Lung (tissue), 11 donors: ENCODE measurements at regions not wholly inside any gene's neighbourhood (a gene's known extent, or its start where the extent isn't known, plus 50 kb on each side); places are given as distances from the start of the nearest gene placed in this dataset.

ENCODE experiments used
- ATAC-seq: fragments of 200-7000 bp; cut with Tn5 transposase; one replicate; pipeline ENCODE4 v1.9.1; 2020; ENCODE audit warnings: moderate number of reproducible peaks; ENCODE audit not compliant: insufficient read depth, low FRiP score
- DNase-seq, 3 donors: peaks; one replicate each; pipeline ENCODE4 v3.0.0-alpha.2; 2013 to 2017
- H3K27ac ChIP-seq, 2 donors: one replicate each; pipeline ENCODE4 v1.5.1; 2013; ENCODE audit warnings: mild to moderate bottlenecking in 2 of 2, moderate library complexity in 2 of 2, control low read depth in 1 of 2, inconsistent platforms in 1 of 2, low read depth in 1 of 2, low read length in 1 of 2
- H3K27me3 ChIP-seq, 3 donors: one replicate each; pipeline ENCODE4 v1.5.1; 2013; ENCODE audit warnings: low read length in 2 of 3; ENCODE audit not compliant: control insufficient read depth in 3 of 3, insufficient read depth in 3 of 3
- H3K36me3 ChIP-seq, 4 donors: one replicate each; pipeline ENCODE4 v1.5.1; 2013; ENCODE audit warnings: low read length in 4 of 4, mild to moderate bottlenecking in 1 of 4, moderate library complexity in 1 of 4; ENCODE audit not compliant: control insufficient read depth in 4 of 4, insufficient read depth in 4 of 4
- H3K4me1 ChIP-seq, 5 donors: one replicate each; pipeline ENCODE4 v1.5.1; 2013; ENCODE audit warnings: low read length in 5 of 5, mild to moderate bottlenecking in 2 of 5, moderate library complexity in 1 of 5; ENCODE audit not compliant: control insufficient read depth in 5 of 5, insufficient read depth in 5 of 5
- H3K4me3 ChIP-seq: one replicate; pipeline ENCODE4 v1.5.1; 2013; ENCODE audit warnings: mild to moderate bottlenecking, control low read depth, moderate library complexity
- H3K9ac ChIP-seq, 2 donors: one replicate each; pipeline ENCODE4 v1.5.1; 2013; ENCODE audit warnings: low read length in 2 of 2, control low read depth in 1 of 2; ENCODE audit not compliant: insufficient read depth in 1 of 2
- H3K9me3 ChIP-seq, 4 donors: one replicate each; pipeline ENCODE4 v1.5.1; 2013; ENCODE audit warnings: low read length in 3 of 4, mild to moderate bottlenecking in 1 of 4, moderate library complexity in 1 of 4; ENCODE audit not compliant: control insufficient read depth in 4 of 4, insufficient read depth in 3 of 4
- WGBS, 2 donors: extraction: QIAGEN DNeasy Blood & Tissue Kit; methylation state at CpG; one replicate each; pipeline ENCODE4 v1.1.7; 2013; 5-methylcytosine and 5-hydroxymethylcytosine counted together
- TF ChIP-seq, protein P1 (sequence below): IDR thresholded peaks from 2 replicates; pipeline ENCODE4 v1.5.1; 2012; ENCODE audit warnings: mild to moderate bottlenecking; ENCODE audit errors: control extremely low read depth, extremely low read depth
- donor health status: control.
- donor health status: control.
- donor health status: Bipolar disorder and iron deficiency.
- donor health status: healthy.
- donor health status: DM: yes; HTN: yes; CAD: no.

GRCh38 chr3:145183261-145183660 lies 977.7 kb downstream of the PLOD2 start:
- TF ChIP-seq, protein P1, sequence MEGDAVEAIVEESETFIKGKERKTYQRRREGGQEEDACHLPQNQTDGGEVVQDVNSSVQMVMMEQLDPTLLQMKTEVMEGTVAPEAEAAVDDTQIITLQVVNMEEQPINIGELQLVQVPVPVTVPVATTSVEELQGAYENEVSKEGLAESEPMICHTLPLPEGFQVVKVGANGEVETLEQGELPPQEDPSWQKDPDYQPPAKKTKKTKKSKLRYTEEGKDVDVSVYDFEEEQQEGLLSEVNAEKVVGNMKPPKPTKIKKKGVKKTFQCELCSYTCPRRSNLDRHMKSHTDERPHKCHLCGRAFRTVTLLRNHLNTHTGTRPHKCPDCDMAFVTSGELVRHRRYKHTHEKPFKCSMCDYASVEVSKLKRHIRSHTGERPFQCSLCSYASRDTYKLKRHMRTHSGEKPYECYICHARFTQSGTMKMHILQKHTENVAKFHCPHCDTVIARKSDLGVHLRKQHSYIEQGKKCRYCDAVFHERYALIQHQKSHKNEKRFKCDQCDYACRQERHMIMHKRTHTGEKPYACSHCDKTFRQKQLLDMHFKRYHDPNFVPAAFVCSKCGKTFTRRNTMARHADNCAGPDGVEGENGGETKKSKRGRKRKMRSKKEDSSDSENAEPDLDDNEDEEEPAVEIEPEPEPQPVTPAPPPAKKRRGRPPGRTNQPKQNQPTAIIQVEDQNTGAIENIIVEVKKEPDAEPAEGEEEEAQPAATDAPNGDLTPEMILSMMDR, result no peak
- no peaks in the 10 kb centered on the region for H3K36me3 ChIP-seq
- H3K9ac ChIP-seq, result no peak overlapping the region
- no peak for ATAC-seq
- H3K27ac ChIP-seq, result no peak overlapping the region
- no peaks in the 10 kb centered on the region for H3K9me3 ChIP-seq
- peak in 2 of 3 donors; percentile 22 to 27 for DNase-seq
- H3K27me3 ChIP-seq, result no peaks in the 10 kb centered on the region
- no peak overlapping the region for H3K4me3 ChIP-seq
- H3K4me1 ChIP-seq, result peaks cover 0 to 10% (median 0%) of the 10 kb centered on the region in 5 donors
- 42 to 52% methylated on average over 3 of the region's 3 CpGs for WGBS, 2 donors

GRCh38 chr3:145188079-145188770 lies 972.8 kb downstream of the PLOD2 start:
- TF ChIP-seq, protein P1, result no peak
- 88 to 89% methylated on average over 2 of the region's 2 CpGs for WGBS, 2 donors

DNA sequence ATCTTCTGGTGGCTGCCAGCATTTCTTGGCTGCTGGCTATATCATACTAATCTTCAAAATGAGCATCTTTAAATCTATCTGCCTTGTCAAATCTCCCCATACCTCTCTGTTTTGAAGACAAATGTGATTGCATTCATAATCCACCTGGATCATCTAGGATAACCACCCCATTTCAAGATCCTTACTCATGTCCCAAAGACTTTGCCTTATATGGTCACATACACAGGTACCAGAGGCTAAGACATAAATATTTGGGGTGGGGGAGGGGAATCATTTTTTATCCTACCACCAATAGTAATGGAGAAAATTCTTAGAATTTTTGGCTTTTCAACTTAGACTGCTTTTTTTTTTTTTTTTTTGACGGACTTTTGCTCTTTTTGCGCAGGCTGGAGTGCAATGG lies 970.8 kb downstream of the PLOD2 start:
- Histone ChIP-seq H3K4me1 (no peaks in the 10 kb centered on the region), H3K27me3 (no peaks in the 10 kb centered on the region), H3K4me3 (no peak overlapping the region), H3K36me3 (no peaks in the 10 kb centered on the region), H3K9ac (no peak overlapping the region), H3K27ac (no peak overlapping the region), H3K9me3 (no peaks in the 10 kb centered on the region)
- DNase-seq (no peak), ATAC-seq (no peak)
- WGBS, 2 donors, result 95 to 100% methylated on average over 2 of the region's 2 CpGs
- TF ChIP-seq, protein P1, result no peak

More at GRCh38 chr3:145188079-145188770, 972.8 kb downstream of the PLOD2 start:
- Histone ChIP-seq H3K36me3 (no peaks in the 10 kb centered on the region), H3K9ac (no peak overlapping the region), H3K27me3 (no peaks in the 10 kb centered on the region), H3K4me1 (no peaks in the 10 kb centered on the region), H3K4me3 (no peak overlapping the region), H3K27ac (no peak overlapping the region), H3K9me3 (no peaks in the 10 kb centered on the region)
- DNase-seq (no peak), ATAC-seq (no peak)

DNA sequence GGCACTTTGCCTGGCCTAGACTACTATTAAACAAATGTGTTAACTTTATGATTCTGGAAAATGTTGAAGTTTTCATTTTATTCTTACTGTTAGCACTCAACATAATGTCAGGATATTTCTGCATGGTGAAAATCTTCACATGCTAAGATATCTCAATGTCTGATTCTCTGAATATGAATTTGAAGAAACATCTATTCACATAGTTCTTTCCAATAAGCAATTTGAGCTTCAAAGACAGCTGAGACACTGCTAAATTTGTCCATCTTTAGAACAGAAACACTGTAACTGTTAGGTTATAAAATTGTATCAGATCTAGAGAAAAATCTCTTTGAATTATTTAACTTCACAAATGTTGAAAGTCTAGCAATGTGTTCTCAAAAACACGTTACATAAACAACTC lies 970.2 kb downstream of the PLOD2 start:
- WGBS, 2 donors, result 86 to 90% methylated on average over 1 of the region's 1 CpG
- no peaks in the 10 kb centered on the region for H3K4me1 ChIP-seq
- H3K4me3 ChIP-seq, result no peak overlapping the region
- TF ChIP-seq, protein P1, result no peak
- H3K27ac ChIP-seq, result no peak overlapping the region
- H3K9me3 ChIP-seq, result no peaks in the 10 kb centered on the region
- no peaks in the 10 kb centered on the region for H3K27me3 ChIP-seq
- DNase-seq (no peak), ATAC-seq (no peak)
- H3K36me3 ChIP-seq, result no peaks in the 10 kb centered on the region
- H3K9ac ChIP-seq, result no peak overlapping the region
